GM12878 (cell line): ENCODE measurements at regions not wholly inside any gene's neighbourhood (a gene's known extent, or its start where the extent isn't known, plus 50 kb on each side); places are given as distances from the start of the nearest gene placed in this dataset.

Experiments used
- ATAC-seq: fragments of 200-7000 bp; cut with Tn5 transposase; 3 replicates; pipeline ENCODE4 v1.9.1; 2020; ENCODE audit warnings: mild to moderate bottlenecking, moderate library complexity
- BruUV-seq: library from RNA; stranded (reverse); fragments of 400-500 nt; replicated peaks from 2 replicates; lab custom pipeline; 2021; lab: Mats Ljungman, UMichigan
- CTCF ChIA-PET: fragments of 300-600 bp; sonication (Branson Sonifier 250); formaldehyde crosslinking; extraction: SDS; loops from one replicate; lab custom pipeline; 2021; ENCODE audit warnings: inconsistent platforms; lab: Yijun Ruan, JAX
- POLR2A ChIA-PET: fragments of 350-600 bp; formaldehyde crosslinking; extraction: SDS; loops from one replicate; lab custom pipeline; 2021; ENCODE audit warnings: inconsistent platforms; lab: Charles Lee
- RAD21 ChIA-PET: fragments of 300-600 bp; sonication (Branson Sonifier 250); formaldehyde crosslinking; loops from one replicate; lab custom pipeline; 2023; ENCODE audit warnings: antibody characterized with exemption; ENCODE audit not compliant: unreplicated experiment; lab: Charles Lee
- SMC1A ChIA-PET: fragments of 300-600 bp; sonication (Branson Sonifier 250); formaldehyde crosslinking; loops from one replicate; lab custom pipeline; 2023; ENCODE audit not compliant: unreplicated experiment, uncharacterized antibody; lab: Charles Lee
- DNase-seq: peaks from one replicate; pipeline ENCODE4 v3.0.0-alpha.2; 2011; ENCODE audit warnings: low read depth, low spot score
- FAIRE-seq: peaks from 3 replicates; lab custom pipeline; 2011; peaks lifted over from hg19 to GRCh38; lab: Jason Lieb, UNC
- H2AFZ ChIP-seq: 2 replicates; pipeline ENCODE4 v1.6.0; 2011; ENCODE audit warnings: low read depth, low read length, control low read depth; ENCODE audit not compliant: control insufficient read depth
- H3K27ac ChIP-seq: 2 replicates; pipeline ENCODE4 v1.5.1; 2011; ENCODE audit warnings: control low read depth; ENCODE audit not compliant: control insufficient read depth, insufficient read depth
- H3K27me3 ChIP-seq, 2 experiments: replicated peaks in 1 of 2; 2 replicates each; pipeline versions ENCODE4 v1.6.0 to v1.6.1; 2011; ENCODE audit warnings: low read length in 1 of 2; ENCODE audit not compliant: control insufficient read depth in 2 of 2, insufficient read depth in 2 of 2
- H3K36me3 ChIP-seq, 2 experiments: 2 replicates each; pipeline ENCODE4 v1.5.1; 2011; ENCODE audit warnings: low read length in 1 of 2; ENCODE audit not compliant: control insufficient read depth in 2 of 2, insufficient read depth in 2 of 2
- H3K4me1 ChIP-seq: 2 replicates; pipeline ENCODE4 v1.6.1; 2011; ENCODE audit warnings: mild to moderate bottlenecking, low read length, moderate library complexity, mixed read lengths; ENCODE audit not compliant: control insufficient read depth, insufficient read depth
- H3K4me2 ChIP-seq: 2 replicates; pipeline ENCODE4 v1.6.0; 2011; ENCODE audit warnings: control low read depth; ENCODE audit not compliant: control insufficient read depth, insufficient read depth
- H3K4me3 ChIP-seq: fragments of 200-600 bp; sonication (generic); 2 replicates; pipeline ENCODE4 v1.5.1; 2016
- H3K79me2 ChIP-seq: 2 replicates; pipeline ENCODE4 v1.6.0; 2011; ENCODE audit warnings: low read length; ENCODE audit not compliant: control insufficient read depth, insufficient read depth
- H3K9ac ChIP-seq: 2 replicates; pipeline ENCODE4 v1.8.0; 2011; ENCODE audit warnings: low read length, control low read depth, mixed read lengths; ENCODE audit not compliant: control insufficient read depth, insufficient read depth
- H3K9me3 ChIP-seq: replicated peaks from 3 replicates; pipeline ENCODE4 v1.5.1; 2011; ENCODE audit warnings: mild to moderate bottlenecking, low read length; ENCODE audit not compliant: control insufficient read depth, insufficient read depth
- H4K20me1 ChIP-seq: 2 replicates; pipeline ENCODE4 v1.6.0; 2011; ENCODE audit not compliant: control insufficient read depth, insufficient read depth
- CREM ChIP-seq: IDR thresholded peaks from 2 replicates; pipeline ENCODE4 v1.6.1; 2014; ENCODE audit warnings: antibody characterized with exemption, low read depth
- HDAC2 ChIP-seq: fragments of 200-600 bp; sonication (generic); IDR thresholded peaks from 2 replicates; pipeline ENCODE4 v1.6.1; 2017
- JUNB ChIP-seq: IDR thresholded peaks from 2 replicates; pipeline ENCODE4 v1.6.1; 2016; ENCODE audit warnings: antibody characterized with exemption, mild to moderate bottlenecking
- MXI1 ChIP-seq: fragments of 150-350 bp; IDR thresholded peaks from 2 replicates; pipeline ENCODE4 v1.6.1; 2011; ENCODE audit warnings: low read depth, mild to moderate bottlenecking, inconsistent platforms, low read length, improper control_type of control experiment
- NR2C1 ChIP-seq: fragments of 450-650 bp; IDR thresholded peaks from 2 replicates; pipeline ENCODE4 v1.6.1; 2017; ENCODE audit warnings: antibody characterized with exemption, mild to moderate bottlenecking, moderate library complexity
- TBL1XR1 ChIP-seq: IDR thresholded peaks from 2 replicates; pipeline ENCODE4 v1.6.1; 2012; ENCODE audit warnings: low read depth, low read length, improper control_type of control experiment
- TCF12 ChIP-seq: IDR thresholded peaks from 2 replicates; pipeline ENCODE4 v1.6.1; 2011; ENCODE audit warnings: low read depth, mild to moderate bottlenecking, low read length
- ZNF217 ChIP-seq: fragments of 450-650 bp; IDR thresholded peaks from 2 replicates; pipeline ENCODE4 v1.6.1; 2017; ENCODE audit warnings: antibody characterized with exemption, mild to moderate bottlenecking
- WGBS: methylation state at CpG from one replicate; pipeline ENCODE4 v1.1.6; 2016; ENCODE audit warnings: low lambda C conversion rate; ENCODE audit not compliant: insufficient replicate concordance, insufficient coverage; ENCODE audit errors: missing lambda C conversion rate; 5-methylcytosine and 5-hydroxymethylcytosine counted together
- in situ Hi-C: fragments of 300-500 bp; cut with MboI; formaldehyde crosslinking; loops from 9 replicates; pipeline ENCODE4 v1.14.3; 2018; ENCODE audit warnings: mixed read lengths
- intact Hi-C: fragments of 100-400 bp; cut with micrococcal nuclease; formaldehyde crosslinking; loops from one replicate; pipeline ENCODE4 v1.14.2; 2022; ENCODE audit not compliant: unreplicated experiment

- no peak overlapping the region for H3K4me2 ChIP-seq
- no TSS peak for BruUV-seq
- H3K4me3 ChIP-seq, result no peak overlapping the region
- no peaks in the 10 kb centered on the region for H3K27me3 ChIP-seq
- ChIA-PET RAD21 (no interaction called here), SMC1A (no interaction called here), POLR2A (no interaction called here), CTCF (no interaction called here)
- no peaks in the 10 kb centered on the region; the same call in 2 of the 3 replicates for H3K9me3 ChIP-seq
- H3K36me3 ChIP-seq, result no peaks in the 10 kb centered on the region
- H3K9ac ChIP-seq, result no peak overlapping the region
- FAIRE-seq (no peak), ATAC-seq (no peak), DNase-seq (no peak)
- H2AFZ ChIP-seq, result no peak overlapping the region
- no peaks in the 10 kb centered on the region for H4K20me1 ChIP-seq
- H3K27ac ChIP-seq, result no peak overlapping the region
- WGBS, result 85% methylated on average over 8 of the region's 14 CpGs
- in situ Hi-C loops (no loop called here), intact Hi-C loops (no loop called here)
- TF ChIP-seq NR2C1 (no peak), CREM (no peak), MXI1 (no peak), ZNF217 (no peak), HDAC2 (no peak)
- no peaks in the 10 kb centered on the region for H3K79me2 ChIP-seq
- no peaks in the 10 kb centered on the region; the same call in 1 of the 2 replicates for H3K4me1 ChIP-seq
Measured at GRCh38 chr6:21323577-21323976, 270.0 kb upstream of the SOX4 start.

DNA sequence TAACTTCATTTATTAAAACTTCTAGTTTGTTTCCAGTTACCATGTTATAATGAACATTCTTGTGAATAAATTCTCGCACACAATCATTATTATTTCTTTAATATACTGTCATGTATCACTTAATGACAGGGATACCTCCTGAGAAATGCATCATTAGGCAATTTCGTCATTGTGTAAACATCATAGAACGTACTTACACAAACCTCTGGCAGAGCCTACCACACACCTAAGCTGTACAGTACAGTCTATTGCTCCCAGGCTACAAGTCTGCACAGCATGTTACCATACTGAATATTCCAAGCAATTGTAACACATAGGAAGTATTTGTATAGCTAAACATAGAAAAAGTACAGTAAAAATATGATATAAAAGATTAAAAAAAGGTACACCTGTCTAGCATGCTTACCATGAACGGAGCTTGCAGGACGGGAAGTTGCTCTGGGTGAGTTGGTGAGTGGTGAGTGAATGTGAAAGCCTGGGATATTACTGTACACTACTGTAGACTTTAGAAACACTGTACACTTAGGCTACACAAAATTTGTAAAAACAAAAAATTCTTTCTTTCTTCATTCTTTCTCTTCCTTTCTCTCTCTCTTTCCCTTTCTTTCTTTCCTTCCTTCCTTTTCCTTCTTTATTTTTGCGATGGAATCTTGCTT lies 268.2 kb upstream of the SOX4 start:
- H3K4me2 ChIP-seq, result no peak overlapping the region
- in situ Hi-C loops, result no loop called here
- H3K9ac ChIP-seq, result no peak overlapping the region
- intact Hi-C loops, result no loop called here
- no peaks in the 10 kb centered on the region for H3K79me2 ChIP-seq
- WGBS, result 35% methylated on average over 6 of the region's 6 CpGs
- FAIRE-seq (peak; percentile 78), ATAC-seq (peak; percentile 71), DNase-seq (no peak)
- H3K4me1 ChIP-seq, result no peaks in the 10 kb centered on the region; the same call in 1 of the 2 replicates
- H3K36me3 ChIP-seq, result no peaks in the 10 kb centered on the region
- ChIA-PET RAD21 (no interaction called here), SMC1A (interaction anchor here (0.6 to 1.4 kb wide), 4 partner anchors 11 to 787 kb away, joined by 3 read pairs; no protein-coding TSS in a partner anchor), CTCF (interaction anchor here (0.6 to 1.6 kb wide), 3 partner anchors 10 to 101 kb away, joined by 3 to 4 read pairs (median 4); no protein-coding TSS in a partner anchor), POLR2A (interaction anchor here (1.8 kb wide), 1 partner anchor 10 kb away, joined by 5 read pairs; no protein-coding TSS in a partner anchor)
- H4K20me1 ChIP-seq, result no peaks in the 10 kb centered on the region
- TF ChIP-seq JUNB (peak; percentile 23; the same call in 1 of the 2 replicates), TBL1XR1 (no peak), TCF12 (no peak)
- no TSS peak for BruUV-seq
- no peaks in the 10 kb centered on the region for H3K9me3 ChIP-seq
- no peak overlapping the region for H3K27ac ChIP-seq
- H2AFZ ChIP-seq, result no peak overlapping the region
- H3K4me3 ChIP-seq, result no peak overlapping the region
- H3K27me3 ChIP-seq, result no peaks in the 10 kb centered on the region
